HUES6 (cell line): ENCODE measurements at regions not wholly inside any gene's neighbourhood (a gene's known extent, or its start where the extent isn't known, plus 50 kb on each side); places are given as distances from the start of the nearest gene placed in this dataset.

Experiments used
- H3K27ac ChIP-seq: 2 replicates; pipeline ENCODE4 v1.7.0; 2013; ENCODE audit warnings: low read depth, mild to moderate bottlenecking, low read length, inconsistent platforms
- H3K27me3 ChIP-seq: 2 replicates; pipeline ENCODE4 v1.6.1; 2013; ENCODE audit warnings: low read length; ENCODE audit not compliant: control insufficient read depth, insufficient read depth
- H3K36me3 ChIP-seq: 2 replicates; pipeline ENCODE4 v1.6.1; 2013; ENCODE audit warnings: low read length; ENCODE audit not compliant: control insufficient read depth, insufficient read depth
- H3K4me1 ChIP-seq: 2 replicates; pipeline ENCODE4 v1.6.1; 2013; ENCODE audit warnings: low read length; ENCODE audit not compliant: control insufficient read depth, insufficient read depth
- H3K4me3 ChIP-seq: 2 replicates; pipeline ENCODE4 v1.5.1; 2013; ENCODE audit warnings: low read depth, low read length
- H3K9ac ChIP-seq: one replicate; pipeline ENCODE4 v1.6.1; 2013; ENCODE audit warnings: mild to moderate bottlenecking, low read length
- H3K9me3 ChIP-seq: 2 replicates; pipeline ENCODE4 v1.6.1; 2013; ENCODE audit warnings: low read depth, low read length; ENCODE audit not compliant: control insufficient read depth, insufficient read depth

DNA sequence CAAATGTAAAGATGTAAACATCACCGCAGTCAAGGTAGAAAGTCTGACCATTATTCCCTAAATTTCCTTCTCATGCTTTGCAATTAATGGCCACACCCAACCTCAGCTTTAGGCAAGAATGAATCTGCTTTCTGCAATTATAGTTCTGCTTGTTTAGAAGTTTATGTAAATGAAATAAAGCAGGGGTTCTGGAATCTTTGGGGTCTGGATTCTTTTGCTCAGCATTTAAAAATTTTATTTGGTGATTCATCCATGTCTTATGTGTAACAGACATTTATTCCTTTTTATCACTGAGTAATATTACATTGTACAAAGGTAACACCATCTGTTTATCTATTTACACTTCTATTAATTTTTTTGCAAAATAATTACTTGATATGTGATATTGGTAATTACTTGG is 613.6 kb downstream of the UTRN start:
- Histone ChIP-seq H3K36me3 (no peaks in the 10 kb centered on the region), H3K4me1 (peaks cover 25% of the 10 kb centered on the region), H3K27ac (no peak overlapping the region), H3K27me3 (no peaks in the 10 kb centered on the region), H3K9me3 (peaks cover 20% of the 10 kb centered on the region; the same call in 1 of the 2 replicates), H3K9ac (no peak overlapping the region), H3K4me3 (no peak overlapping the region)

- no peak overlapping the region for H3K4me3 ChIP-seq
- peaks cover 25% of the 10 kb centered on the region for H3K4me1 ChIP-seq
- no peaks in the 10 kb centered on the region for H3K27me3 ChIP-seq
- no peaks in the 10 kb centered on the region for H3K36me3 ChIP-seq
- no peak overlapping the region for H3K9ac ChIP-seq
- peaks cover 20% of the 10 kb centered on the region; the same call in 1 of the 2 replicates for H3K9me3 ChIP-seq
- H3K27ac ChIP-seq: no peak overlapping the region
These were observed 614.0 kb downstream of the UTRN start for GRCh38 chr6:144899161-144899560.

DNA sequence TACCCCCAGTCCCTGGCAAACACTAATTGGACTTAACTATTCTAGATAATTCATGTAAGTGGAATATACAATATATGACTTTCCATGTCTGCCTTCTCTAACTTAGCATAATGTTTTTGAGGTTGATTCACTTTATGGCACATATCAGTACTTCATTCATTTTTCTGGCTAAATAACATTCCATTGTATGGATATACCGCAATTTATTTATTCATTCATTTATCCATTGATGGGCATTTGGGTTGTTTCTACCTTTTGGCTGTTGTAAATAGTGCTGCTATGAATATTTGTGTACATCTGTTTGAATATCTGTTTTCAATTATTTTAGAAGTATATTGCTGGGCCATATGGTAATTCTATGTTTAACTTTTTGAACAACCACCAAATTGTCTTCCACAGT is 616.3 kb downstream of the UTRN start:
- H3K36me3 ChIP-seq: no peaks in the 10 kb centered on the region
- peaks cover 20% of the 10 kb centered on the region; the same call in 1 of the 2 replicates for H3K9me3 ChIP-seq
- H3K4me1 ChIP-seq: peaks cover 16% of the 10 kb centered on the region
- no peak overlapping the region for H3K9ac ChIP-seq
- H3K4me3 ChIP-seq: no peak overlapping the region
- no peaks in the 10 kb centered on the region for H3K27me3 ChIP-seq
- no peak overlapping the region for H3K27ac ChIP-seq

DNA sequence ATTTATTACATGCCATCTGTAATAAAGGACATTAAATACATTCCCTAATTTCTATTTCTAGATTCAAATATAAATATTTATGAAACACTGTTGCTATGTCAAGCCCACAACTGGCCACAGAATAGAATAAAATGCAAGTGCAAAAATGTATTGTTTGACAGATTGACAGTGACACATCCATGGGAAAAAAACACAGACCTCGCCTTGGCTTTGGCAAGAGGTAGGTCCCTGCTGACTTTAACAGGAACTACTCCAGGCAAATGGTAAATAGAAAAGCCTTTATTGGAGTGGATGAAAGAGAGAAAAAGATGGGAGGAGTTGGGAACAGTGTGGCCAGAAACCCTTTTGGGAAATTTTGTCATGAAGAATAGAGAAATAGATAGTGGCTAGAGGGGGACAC is 622.9 kb downstream of the UTRN start:
- Histone ChIP-seq H3K27me3 (no peaks in the 10 kb centered on the region), H3K4me3 (no peak overlapping the region), H3K9ac (no peak overlapping the region), H3K9me3 (no peaks in the 10 kb centered on the region), H3K27ac (no peak overlapping the region), H3K4me1 (no peaks in the 10 kb centered on the region), H3K36me3 (no peaks in the 10 kb centered on the region)

DNA sequence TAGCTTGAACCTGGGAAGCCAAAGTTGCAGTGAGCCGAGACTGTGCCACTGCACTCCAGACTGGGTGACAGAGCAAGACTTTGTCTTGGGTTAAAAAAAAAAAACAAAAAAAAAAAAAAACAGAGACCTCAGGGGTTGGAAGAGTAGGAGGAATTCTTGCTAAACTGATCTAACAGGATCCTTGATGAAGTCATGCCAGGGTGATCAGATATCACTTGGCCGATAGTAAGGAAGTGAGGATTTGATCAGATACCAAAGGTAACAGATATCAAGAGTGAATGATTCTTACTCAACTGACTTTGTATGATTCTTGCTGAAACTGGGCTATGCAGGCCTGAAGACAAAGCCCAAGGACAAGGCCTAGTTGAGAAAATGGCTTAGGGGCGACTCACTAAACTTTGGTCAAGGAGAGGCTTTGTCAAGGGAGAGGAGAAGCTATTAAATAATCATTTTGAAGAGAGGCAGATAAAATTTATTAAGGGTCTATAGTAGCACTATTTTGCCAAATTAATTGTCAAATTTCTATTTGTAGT is 624.7 kb downstream of the UTRN start:
- Histone ChIP-seq H3K36me3 (no peaks in the 10 kb centered on the region), H3K9ac (no peak overlapping the region), H3K27ac (no peak overlapping the region), H3K4me1 (no peaks in the 10 kb centered on the region), H3K27me3 (no peaks in the 10 kb centered on the region), H3K4me3 (no peak overlapping the region), H3K9me3 (peaks cover 6% of the 10 kb centered on the region; the same call in 1 of the 2 replicates)

- Histone ChIP-seq H3K9ac (no peak overlapping the region), H3K27me3 (no peaks in the 10 kb centered on the region), H3K27ac (no peak overlapping the region), H3K9me3 (peaks cover 6% of the 10 kb centered on the region; the same call in 1 of the 2 replicates), H3K4me3 (no peak overlapping the region), H3K36me3 (no peaks in the 10 kb centered on the region), H3K4me1 (no peaks in the 10 kb centered on the region)
These were observed 626.2 kb downstream of the UTRN start for GRCh38 chr6:144911322-144911721.

DNA sequence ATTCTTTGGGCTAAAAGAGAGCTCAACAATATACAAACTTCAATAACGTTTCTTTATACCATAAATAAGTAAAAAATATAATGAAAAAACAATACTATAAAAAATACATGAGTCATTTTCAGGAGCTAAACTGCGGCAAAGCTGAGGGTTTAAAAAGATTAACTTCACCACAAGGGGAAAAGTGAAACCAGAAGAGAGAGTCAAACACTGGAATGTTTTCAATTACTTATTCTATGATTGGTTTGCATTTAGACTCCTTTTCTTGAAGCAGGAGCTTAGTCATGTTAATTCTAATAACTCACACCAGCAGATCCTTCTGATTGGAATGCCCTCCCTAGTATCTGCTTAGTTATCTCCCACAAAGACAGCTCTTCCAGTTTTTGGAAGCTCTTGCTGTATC is 627.3 kb downstream of the UTRN start:
- Histone ChIP-seq H3K4me1 (no peaks in the 10 kb centered on the region), H3K9ac (no peak overlapping the region), H3K27ac (no peak overlapping the region), H3K27me3 (no peaks in the 10 kb centered on the region), H3K36me3 (no peaks in the 10 kb centered on the region), H3K9me3 (peaks cover 6% of the 10 kb centered on the region; the same call in 1 of the 2 replicates), H3K4me3 (no peak overlapping the region)

DNA sequence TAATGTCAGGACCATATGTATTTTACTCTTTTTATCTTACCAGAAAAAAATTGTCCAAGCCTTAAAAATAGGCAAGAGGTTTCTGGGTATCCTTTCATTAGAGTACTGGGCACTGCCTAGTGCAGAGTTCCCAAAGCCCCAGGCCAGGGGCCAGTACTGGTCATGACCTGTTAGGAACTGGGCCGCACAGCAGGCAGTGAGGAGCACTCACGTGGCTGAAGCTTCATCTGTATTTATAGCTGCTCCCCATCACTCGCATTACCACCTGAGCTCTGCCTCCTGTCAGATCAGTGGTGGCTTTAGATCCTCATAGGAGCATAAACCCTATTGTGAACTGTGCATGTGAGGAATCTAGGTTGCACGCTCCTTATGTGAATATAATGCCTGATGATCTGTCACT is 632.9 kb downstream of the UTRN start:
- Histone ChIP-seq H3K4me3 (no peak overlapping the region), H3K4me1 (peaks cover 31% of the 10 kb centered on the region), H3K36me3 (no peaks in the 10 kb centered on the region), H3K27ac (no peak overlapping the region), H3K9me3 (peaks cover 6% of the 10 kb centered on the region), H3K9ac (no peak overlapping the region), H3K27me3 (no peaks in the 10 kb centered on the region)

DNA sequence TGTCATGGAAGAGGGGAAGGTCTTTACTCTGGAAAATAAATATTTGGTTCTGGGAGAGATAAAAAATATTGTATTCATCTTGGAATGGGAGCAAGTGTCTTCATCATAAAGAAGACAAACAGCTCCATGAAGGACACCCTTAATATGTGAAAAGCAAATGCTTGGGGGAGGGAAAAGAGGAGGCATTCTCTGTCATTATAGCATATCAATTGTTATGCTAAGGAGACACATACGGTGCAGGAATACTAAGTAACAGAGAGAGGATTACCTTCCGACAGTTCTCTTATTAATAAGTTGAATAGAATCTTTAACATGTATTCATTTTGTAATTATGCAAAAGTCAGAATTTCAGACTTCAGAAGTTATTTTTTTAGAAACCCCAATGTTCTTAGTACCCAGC is 634.4 kb downstream of the UTRN start:
- Histone ChIP-seq H3K27ac (no peak overlapping the region), H3K9ac (no peak overlapping the region), H3K4me3 (no peak overlapping the region), H3K27me3 (no peaks in the 10 kb centered on the region), H3K4me1 (peaks cover 31% of the 10 kb centered on the region), H3K9me3 (no peaks in the 10 kb centered on the region; the same call in 1 of the 2 replicates), H3K36me3 (no peaks in the 10 kb centered on the region)

GRCh38 chr6:144920391-144920961 is 635.3 kb downstream of the UTRN start:
- Histone ChIP-seq H3K27me3 (no peaks in the 10 kb centered on the region), H3K4me3 (no peak overlapping the region), H3K36me3 (no peaks in the 10 kb centered on the region), H3K27ac (no peak overlapping the region), H3K9me3 (no peaks in the 10 kb centered on the region; the same call in 1 of the 2 replicates), H3K4me1 (peaks cover 31% of the 10 kb centered on the region), H3K9ac (no peak overlapping the region)

GRCh38 chr6:144921206-144921975 is 636.3 kb downstream of the UTRN start:
- no peaks in the 10 kb centered on the region; the same call in 1 of the 2 replicates for H3K36me3 ChIP-seq
- H3K27me3 ChIP-seq: no peaks in the 10 kb centered on the region
- H3K4me1 ChIP-seq: peaks cover 31% of the 10 kb centered on the region
- H3K9ac ChIP-seq: no peak overlapping the region
- H3K27ac ChIP-seq: no peak overlapping the region
- no peak overlapping the region for H3K4me3 ChIP-seq
- no peaks in the 10 kb centered on the region; the same call in 1 of the 2 replicates for H3K9me3 ChIP-seq
